SK-MEL-5 (cell line): ENCODE measurements at regions not wholly inside any gene's neighbourhood (a gene's known extent, or its start where the extent isn't known, plus 50 kb on each side); places are given as distances from the start of the nearest gene placed in this dataset.
A peak's percentile ranks its signal among the peaks of the same experiment; 100 is the strongest.
"Not testable (repeated sequence)": the region's sequence is repeated elsewhere in the genome, so short reads cannot be mapped to it uniquely, and the experiment has no call there.

ENCODE experiments used
- DNase-seq: peaks from one replicate; pipeline ENCODE4 v3.0.0-alpha.2; 2016; ENCODE audit warnings: low read depth, low spot score
- in situ Hi-C: cut with HindIII; loops from 2 replicates; pipeline ENCODE4 v1.10.0; 2016; ENCODE audit warnings: low sequenced_read_pairs, high pct_unique_total_duplicates, low pct_unique_long_range_greater_than_20kb

- peak; percentile 94 for DNase-seq
- in situ Hi-C loops, result not testable (repeated sequence)
Observed at GRCh38 chr1:146409817-146410441, 181.1 kb upstream of the NOTCH2NLA start.

DNA sequence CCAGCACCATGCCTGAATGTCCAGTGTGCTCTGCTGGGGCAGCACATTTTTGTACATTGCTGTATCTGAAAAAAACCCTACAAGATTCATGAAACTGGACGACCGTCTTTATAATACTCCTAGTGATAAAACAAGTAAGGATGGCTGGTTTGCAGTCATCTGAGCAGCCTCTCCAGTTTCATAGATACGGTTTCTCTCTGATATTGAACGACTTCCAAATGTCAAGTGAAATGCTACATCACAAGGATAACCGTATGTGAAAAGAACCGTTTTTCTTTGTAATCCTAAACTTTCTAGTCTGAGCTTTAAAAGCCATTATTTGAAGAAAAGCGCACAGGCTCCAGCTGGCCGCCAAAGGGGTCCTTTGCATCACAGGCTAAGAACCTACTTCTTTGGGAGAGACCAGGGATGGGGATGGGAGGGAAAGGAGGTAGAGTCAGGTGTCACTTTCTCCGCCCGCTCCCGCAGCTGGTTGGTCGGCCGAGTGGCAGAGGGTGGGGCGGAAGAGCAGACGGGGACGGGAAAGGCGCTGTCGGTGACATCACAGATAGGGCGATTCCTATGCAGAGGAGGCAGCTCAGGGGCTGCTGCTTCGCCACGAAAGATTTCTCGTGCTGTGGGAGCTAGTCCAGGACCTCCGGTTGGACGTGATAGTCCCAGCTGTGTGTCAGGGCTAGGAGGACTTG, 180.4 kb upstream of the NOTCH2NLA start:
- peak; percentile 88 for DNase-seq
- in situ Hi-C loops, result not testable (repeated sequence)

DNA sequence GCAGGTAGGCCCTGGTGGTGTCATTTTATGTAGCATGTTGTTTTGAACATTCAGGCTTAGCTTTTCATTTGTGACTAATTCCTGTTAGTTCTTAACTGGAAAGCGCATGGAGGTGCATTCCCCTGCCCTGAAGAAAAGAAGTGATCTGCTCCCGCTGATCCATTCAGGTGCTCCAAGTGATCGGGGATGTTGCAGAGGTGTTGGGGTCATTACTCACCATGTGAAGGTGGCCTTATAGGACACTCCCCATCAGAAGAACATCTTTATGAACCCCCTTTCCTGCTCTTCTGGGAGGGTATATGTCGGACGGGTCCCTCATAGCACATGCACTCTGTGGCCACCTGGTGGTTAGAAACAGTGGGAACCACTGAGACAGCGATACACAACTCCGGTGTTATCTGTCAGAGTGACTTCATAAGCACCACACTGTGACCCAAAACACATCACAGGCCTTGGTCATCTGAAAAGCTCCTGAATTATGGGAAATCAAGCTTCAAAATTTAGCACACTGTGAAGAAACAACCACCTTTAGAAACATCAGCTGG, 172.5 kb upstream of the NOTCH2NLA start:
- in situ Hi-C loops, result not testable (repeated sequence)
- DNase-seq, result peak; percentile 26

DNA sequence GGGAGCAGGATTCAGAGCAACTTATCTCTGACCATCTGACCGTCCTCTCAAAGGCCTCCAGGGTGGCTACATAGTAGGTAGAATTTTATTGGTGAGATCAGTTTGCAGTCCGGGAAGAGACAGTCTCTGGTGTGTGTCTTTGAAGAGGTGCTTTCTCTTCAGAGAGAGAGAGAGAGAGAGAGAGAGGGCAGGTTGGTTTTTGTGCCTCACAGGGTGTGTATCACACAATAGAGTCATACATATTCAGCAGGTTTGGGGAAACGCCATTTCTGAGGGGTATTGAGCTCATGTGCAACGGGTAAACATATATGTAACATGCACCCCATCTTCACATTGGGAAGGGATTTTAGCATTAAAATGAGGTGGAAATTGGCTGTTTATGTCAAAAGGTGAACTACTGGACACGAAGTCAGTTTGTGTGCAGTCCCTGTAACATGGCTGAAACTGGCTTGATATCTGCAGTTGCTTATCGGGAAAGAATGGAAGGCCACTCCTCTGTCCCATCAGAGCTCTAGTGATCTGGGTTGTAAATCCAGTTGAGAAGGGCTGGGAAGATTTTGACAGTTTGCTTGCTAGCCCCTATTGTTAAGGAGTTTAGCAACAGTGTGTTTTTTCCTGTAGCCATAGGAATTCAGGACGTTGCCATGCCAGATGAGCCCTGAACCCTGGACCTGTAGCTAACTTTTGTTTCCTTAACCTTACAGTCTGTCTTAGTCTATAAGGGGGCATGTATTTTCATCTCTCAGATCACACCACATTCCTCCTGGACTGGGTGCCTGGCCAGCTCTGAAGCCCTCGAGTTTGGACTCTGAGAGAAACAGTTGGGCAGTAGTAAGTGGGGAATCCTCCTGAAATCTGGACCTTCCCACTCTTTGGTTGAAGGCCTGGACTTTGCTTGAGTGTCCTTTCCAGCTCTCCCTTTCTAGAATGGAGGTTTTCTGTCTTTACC, 171.6 kb upstream of the NOTCH2NLA start:
- in situ Hi-C loops, DNase-seq: not testable (repeated sequence)

DNA sequence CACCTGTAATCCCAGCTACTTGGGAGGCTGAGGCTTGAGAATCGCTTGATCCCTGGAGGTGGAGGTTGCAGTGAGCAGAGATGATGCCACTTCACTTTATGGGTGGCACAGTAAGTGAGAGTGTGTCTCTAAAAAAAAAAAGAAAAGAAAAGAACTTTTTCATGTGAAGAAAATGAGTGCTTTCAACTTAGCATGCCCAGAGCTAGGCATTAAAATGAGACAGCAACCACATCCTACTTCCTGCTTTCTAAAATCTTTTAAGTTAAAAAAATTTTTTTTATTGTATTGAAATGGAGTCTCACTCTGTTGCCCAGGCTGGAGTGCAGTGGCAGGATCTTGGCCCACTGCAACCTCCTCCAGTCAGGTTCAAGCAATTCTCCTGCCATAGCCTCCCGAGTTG, 170.4 kb upstream of the NOTCH2NLA start:
- DNase-seq, in situ Hi-C loops: not testable (repeated sequence)

- in situ Hi-C loops, DNase-seq: not testable (repeated sequence)
Observed at GRCh38 chr1:146396801-146397200, 168.0 kb upstream of the NOTCH2NLA start.

DNA sequence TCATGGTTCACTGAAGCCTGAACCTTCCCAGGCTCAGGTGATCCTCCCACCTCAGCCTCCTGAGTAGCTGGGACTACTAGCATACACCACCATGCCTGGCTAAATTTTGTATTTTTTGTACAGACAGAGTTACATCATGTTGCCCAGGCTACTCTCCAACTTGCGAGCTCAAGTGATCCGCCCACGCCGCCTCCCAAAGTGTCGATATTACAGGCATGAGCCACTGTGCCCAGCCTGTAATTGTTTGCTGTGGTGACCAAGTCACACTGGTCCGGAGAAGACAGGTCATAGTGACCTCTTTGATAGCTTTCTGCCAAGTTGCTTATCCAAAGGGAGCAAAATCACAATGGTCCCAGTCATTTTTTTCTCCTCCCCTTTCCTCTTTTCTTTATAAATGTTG, 167.4 kb upstream of the NOTCH2NLA start:
- in situ Hi-C loops, DNase-seq: not testable (repeated sequence)

DNA sequence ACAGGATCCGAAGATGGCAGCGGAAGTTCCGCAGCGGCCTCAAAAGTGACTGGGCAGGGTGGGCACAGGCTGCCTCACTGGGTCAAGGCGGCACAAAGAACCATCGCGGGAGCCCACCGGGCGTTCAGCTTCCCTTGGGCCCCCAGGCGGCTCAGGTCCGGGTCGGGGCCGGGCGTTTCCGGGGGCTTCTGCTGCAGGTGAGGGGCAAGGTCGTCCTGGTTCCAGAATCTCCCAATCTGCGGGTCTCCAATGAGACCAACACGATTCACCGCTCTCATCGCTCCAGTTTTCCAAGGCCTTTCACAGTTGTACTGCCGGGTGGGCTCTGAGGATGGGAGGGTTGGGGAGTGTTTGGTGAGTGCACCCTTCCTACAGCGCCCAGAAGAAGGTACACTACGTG, 165.0 kb upstream of the NOTCH2NLA start:
- in situ Hi-C loops, result not testable (repeated sequence)

GRCh38 chr1:146393154-146393553, 164.3 kb upstream of the NOTCH2NLA start:
- in situ Hi-C loops, result not testable (repeated sequence)

More for the DNA sequence above, 165.0 kb upstream of the NOTCH2NLA start:
- not testable (repeated sequence) for DNase-seq

DNA sequence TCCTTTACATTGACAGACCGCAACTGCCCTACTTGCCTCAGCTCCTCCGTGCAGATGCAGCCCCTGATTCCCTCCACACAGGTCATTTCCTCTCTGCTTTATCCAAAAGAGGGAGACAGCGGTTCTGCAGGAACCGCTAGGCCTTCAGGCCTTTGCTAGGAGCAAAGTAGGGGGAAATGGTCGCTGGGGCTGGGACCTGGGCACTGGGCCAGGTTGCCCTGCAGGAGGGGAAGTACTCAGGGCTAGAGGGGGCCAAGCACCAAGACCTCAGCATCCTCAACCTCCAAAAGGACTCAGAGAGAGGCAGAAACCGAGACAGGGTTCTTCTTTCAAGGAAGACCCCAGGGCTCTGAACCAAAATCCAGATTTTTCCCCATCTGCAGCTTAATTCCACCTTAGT, 160.4 kb upstream of the NOTCH2NLA start:
- DNase-seq, in situ Hi-C loops: not testable (repeated sequence)

More at GRCh38 chr1:146393154-146393553, 164.3 kb upstream of the NOTCH2NLA start:
- DNase-seq, result not testable (repeated sequence)

DNA sequence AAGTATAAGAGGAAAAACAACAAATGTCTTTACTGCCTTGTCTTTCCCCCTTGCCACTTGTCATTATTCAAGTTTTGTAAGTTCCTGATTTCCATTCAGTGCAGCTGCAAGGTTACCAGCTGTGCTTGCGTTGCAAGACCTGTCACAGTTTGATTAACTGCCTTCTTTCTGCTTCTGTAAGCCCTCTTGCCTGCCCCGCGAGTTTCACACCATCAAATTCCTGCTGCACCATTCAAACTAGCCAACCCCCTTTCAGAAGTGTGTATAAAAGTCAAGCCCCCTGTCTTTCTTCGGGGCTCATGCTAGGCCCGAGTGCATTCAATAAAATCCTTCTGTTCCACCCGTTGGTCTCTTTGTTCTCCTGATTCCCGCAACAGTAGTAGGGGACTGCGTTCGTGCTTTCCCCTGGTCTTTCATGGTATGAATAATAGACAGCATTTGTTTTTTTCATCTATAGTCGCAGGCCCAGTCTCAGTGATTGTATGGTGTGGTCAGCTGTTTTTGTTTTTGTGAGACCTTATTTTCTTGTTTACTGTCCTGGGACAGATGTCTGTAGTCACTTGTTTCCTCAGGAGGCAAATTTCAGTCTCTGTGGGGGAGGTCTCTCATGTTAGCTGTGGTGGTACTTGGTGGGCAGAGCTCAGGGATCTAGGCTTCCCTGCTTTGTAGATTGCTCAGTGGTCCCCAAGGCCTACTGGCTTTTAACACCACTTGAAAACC, 159.1 kb upstream of the NOTCH2NLA start:
- in situ Hi-C loops, result not testable (repeated sequence)
- DNase-seq, result peak; percentile 22

DNA sequence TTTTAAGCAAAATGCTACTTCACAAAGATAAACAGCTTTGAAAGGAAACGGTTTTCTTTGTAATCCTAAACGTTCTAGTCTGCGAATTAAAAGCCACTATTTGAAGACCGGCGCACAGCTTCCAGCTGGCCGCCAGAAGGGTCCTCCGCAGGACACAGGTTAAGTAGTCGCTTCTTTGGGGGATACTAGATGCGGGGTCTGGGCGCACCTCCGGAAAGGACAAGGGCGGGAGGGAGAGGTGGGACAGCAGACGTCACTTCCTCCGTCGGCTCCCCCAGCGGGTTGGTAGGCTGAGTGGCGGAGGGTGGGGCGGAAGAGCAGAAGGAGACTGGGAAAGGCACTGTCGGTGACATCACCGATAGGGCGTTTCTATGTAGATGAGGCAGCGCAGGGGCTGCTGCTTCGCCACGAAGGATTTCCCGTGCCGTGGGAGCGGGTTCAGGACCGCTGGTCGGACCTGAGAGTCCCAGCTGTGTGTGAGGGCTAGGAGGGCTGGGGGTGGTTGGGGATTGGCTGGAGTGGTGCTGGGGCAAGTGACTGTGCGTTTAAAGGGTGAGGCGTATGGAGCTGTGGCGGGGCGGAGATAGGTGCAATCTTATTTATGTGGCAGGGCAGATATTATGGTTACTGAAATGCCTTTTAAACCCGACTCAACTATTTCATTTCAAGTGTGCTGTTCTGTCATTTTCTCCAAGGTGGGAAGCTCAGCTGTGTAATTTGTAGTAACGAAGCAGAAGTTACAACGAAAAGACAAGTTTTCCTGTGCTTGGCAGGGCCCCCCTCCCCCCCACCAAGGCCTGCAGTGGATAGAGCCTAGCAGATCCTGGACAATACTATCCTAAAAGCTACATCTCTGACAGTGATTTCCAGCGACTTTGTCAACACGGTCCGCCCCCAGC, 158.3 kb upstream of the NOTCH2NLA start:
- in situ Hi-C loops, result not testable (repeated sequence)
- DNase-seq, result peak; percentile 97

DNA sequence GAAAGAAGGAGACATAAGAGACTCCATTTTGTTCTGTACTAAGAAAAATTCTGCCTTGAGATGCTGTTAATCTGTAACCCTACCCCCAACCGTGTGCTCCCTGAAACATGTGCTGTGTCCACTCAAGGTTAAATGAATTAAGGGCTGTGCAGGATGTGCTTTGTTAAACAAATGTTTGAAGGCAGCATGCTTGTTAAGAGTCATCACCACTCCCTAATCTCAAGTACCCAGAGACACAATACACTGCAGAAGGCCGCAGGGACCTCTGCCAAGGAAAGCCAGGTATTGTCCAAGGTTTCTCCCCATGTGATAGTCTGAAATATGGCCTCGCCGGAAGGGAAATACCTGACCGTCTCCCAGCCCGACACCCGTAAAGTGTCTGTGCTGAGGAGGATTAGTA, 152.4 kb upstream of the NOTCH2NLA start:
- in situ Hi-C loops, result not testable (repeated sequence)

DNA sequence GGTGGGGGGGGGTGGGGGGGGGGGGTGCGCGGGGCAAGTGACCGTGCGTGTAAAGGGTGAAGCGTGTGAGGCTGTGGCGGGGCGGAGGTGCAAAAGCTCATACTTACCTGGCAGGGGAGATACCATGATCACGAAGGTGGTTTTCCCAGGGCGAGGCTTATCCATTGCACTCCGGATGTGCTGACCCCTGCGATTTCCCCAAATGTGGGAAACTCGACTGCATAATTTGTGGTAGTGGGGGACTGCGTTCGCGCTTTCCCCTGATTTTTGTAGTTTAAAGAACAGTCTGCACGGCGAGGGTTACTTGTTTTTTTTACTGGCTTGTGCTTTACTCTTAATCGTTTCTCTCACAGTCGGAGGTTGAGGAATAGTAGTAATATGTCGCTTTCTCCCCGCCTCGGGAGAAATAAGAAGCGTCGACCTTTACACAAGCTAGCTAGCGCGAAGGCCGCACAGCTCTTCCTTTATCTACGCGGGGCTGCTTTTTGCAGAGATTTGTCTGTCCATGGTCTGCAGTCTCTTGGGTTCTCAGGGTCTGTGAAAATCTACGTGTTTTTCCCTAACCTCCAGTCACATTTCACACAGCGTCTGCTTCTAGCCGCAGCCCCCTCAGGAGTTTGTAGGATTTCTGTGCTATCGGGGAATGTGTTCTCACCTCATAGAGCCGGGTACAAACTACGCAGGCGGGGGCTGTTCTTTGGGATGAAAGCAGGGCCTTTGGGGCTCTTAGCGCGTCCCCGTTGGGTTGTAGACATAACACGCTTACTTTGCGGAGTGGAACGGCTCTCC, 148.1 kb upstream of the NOTCH2NLA start:
- in situ Hi-C loops, result not testable (repeated sequence)
- peak; percentile 99 for DNase-seq

More for the DNA sequence above, 152.4 kb upstream of the NOTCH2NLA start:
- DNase-seq, result not testable (repeated sequence)

- in situ Hi-C loops, result not testable (repeated sequence)
- DNase-seq, result peak; percentile 81
Observed at GRCh38 chr1:146376309-146376707, 147.5 kb upstream of the NOTCH2NLA start.
